Effector memory CD8-positive, alpha-beta T cell (primary cell): ENCODE measurements at regions not wholly inside any gene's neighbourhood (a gene's known extent, or its start where the extent isn't known, plus 50 kb on each side); places are given as distances from the start of the nearest gene placed in this dataset.

Experiments used
- ATAC-seq: fragments of 150-1000 bp; cut with Tn5 transposase; replicated peaks from 2 replicates; pipeline ENCODE4 v1.10.0; 2021; ENCODE audit warnings: mild to moderate bottlenecking, moderate library complexity
- DNase-seq, 3 experiments: peaks; one replicate each; pipeline ENCODE4 v3.0.0; 2021
- H3K27ac Mint-ChIP-seq, 2 donors: one replicate each; pipeline ENCODE4 v1.8.0; 2022; ENCODE audit warnings: mild to moderate bottlenecking in 2 of 2, mixed read lengths in 2 of 2, moderate library complexity in 2 of 2
- H3K27me3 Mint-ChIP-seq, 2 donors: one replicate each; pipeline ENCODE4 v1.8.0; 2022; ENCODE audit warnings: mixed read lengths in 2 of 2
- H3K36me3 Mint-ChIP-seq: one replicate; pipeline ENCODE4 v1.8.0; 2022; ENCODE audit warnings: mild to moderate bottlenecking, moderate library complexity, mixed read lengths; ENCODE audit not compliant: insufficient read depth
- H3K4me1 Mint-ChIP-seq, 2 donors: one replicate each; pipeline ENCODE4 v1.8.0; 2022; ENCODE audit warnings: low read depth in 2 of 2, mixed read lengths in 2 of 2
- H3K4me3 Mint-ChIP-seq, 2 donors: one replicate each; pipeline ENCODE4 v1.8.0; 2022; ENCODE audit warnings: mild to moderate bottlenecking in 2 of 2, mixed read lengths in 2 of 2, moderate library complexity in 2 of 2
- H3K9me3 Mint-ChIP-seq, 2 donors: one replicate each; pipeline ENCODE4 v1.8.0; 2022; ENCODE audit warnings: mixed read lengths in 2 of 2

DNA sequence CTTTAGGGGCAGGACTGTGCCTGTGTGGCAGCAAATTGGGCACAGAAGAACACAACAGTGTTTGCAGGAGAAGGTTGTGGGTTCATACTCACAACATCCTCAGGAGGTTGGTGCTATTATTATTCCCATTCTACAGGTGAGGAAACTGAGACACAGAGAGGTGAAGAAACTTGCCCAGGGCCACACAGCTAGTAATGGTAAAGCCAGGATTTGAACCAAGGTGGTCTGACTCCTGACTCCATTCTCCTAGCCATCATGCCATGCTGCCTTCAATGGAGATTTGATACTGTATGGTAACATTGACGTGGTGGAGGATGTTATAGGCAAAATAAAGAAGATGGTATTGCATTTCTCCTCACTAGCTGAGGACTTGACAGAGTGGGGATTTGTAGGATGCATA is 334.2 kb downstream of the RPS6KC1 start:
- Mint-ChIP-seq H3K4me3 (no peak overlapping the region), H3K27ac (no peak overlapping the region), H3K27me3 (peaks cover 12% of the 10 kb centered on the region in 2 donors), H3K4me1 (no peaks in the 10 kb centered on the region), H3K36me3 (no peaks in the 10 kb centered on the region), H3K9me3 (peaks cover 0 to 3% of the 10 kb centered on the region in 2 donors)
- ATAC-seq (no peak), DNase-seq (no peak)

DNA sequence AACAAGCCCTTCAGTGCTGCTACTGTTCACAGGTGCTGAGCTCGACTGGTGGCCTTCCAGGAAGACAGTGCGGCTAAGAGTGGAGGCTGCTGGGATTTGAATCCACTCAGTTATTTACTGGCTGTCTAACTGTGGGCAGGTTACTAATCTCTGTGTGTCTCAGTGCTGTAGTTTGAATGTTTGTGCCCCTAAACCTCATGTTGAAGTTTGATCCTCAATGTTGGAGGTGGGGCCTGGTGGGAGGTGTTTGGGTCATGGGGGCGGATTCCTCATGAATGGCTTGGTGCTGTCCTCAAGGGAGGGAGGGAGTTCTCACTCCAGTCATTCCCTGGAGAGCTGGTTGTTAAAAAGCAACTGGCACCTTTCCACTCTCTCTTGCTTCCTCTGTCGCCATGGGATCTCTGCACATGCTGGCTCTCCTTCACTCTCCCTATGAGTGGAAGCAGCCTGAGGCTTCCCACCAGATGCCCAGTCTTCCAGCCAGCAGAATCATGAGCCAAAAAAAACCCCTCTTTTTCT is 334.8 kb downstream of the RPS6KC1 start:
- Mint-ChIP-seq H3K4me3 (no peak overlapping the region), H3K27me3 (peaks cover 9 to 12% of the 10 kb centered on the region in 2 donors), H3K9me3 (peaks cover 0 to 3% of the 10 kb centered on the region in 2 donors), H3K4me1 (no peaks in the 10 kb centered on the region), H3K27ac (no peak overlapping the region), H3K36me3 (no peaks in the 10 kb centered on the region)
- DNase-seq: no peak
- no peak for ATAC-seq

DNA sequence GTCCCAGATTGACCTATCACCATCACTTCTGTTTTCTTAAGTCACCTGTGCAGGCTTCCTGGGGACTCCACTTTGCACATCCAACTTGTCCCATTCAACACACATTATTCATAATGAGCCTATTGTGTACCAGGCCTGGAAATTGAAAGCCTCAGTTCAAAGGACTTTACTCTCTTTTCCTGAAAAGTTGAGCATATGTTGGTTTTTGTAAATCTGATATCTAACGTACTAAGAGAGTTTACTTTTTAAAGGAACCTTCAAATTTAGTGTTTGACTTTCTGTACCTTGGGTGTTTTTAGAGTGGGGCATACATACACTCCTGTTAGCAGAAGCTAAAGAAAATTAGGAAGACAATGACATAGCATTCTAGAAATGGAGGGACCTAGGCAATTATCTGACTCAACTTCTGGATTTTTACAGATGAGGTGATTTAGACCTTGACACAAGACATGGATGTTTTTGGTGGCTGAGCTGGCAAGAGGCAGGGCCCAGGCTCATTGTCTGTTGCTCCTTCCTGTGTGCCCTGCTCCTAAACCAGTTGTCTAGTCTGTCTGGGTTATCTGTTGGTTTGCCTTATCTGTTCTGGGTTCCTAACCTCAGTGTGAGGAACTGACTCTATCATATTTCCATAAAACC is 336.5 kb downstream of the RPS6KC1 start:
- Mint-ChIP-seq H3K27me3 (peaks cover 5 to 12% of the 10 kb centered on the region in 2 donors), H3K4me3 (no peak overlapping the region), H3K27ac (no peak overlapping the region), H3K9me3 (peaks cover 0 to 3% of the 10 kb centered on the region in 2 donors), H3K36me3 (no peaks in the 10 kb centered on the region), H3K4me1 (no peaks in the 10 kb centered on the region)
- ATAC-seq (no peak), DNase-seq (no peak)

DNA sequence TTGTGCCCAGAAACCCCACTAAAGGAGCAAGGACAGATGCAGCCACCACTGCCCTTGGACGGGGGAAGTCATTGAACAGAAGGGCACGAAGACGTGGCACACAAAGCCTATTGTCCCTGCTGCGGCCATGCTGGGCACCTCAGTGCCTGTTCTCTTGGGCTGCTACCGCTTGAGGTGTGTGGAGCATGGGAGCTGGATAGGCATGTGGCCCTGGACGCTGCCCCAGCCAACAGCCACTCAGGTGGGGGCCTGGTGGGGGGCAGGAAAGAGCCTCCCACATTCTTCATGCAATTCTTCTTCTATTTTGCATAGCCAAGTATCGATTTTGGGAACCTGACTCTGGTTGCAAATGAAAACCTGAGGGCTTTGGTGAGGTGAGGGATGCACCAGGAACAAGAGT is 337.2 kb downstream of the RPS6KC1 start:
- H3K36me3 Mint-ChIP-seq: no peaks in the 10 kb centered on the region
- H3K4me3 Mint-ChIP-seq: no peak overlapping the region
- no peak overlapping the region for H3K27ac Mint-ChIP-seq
- ATAC-seq: no peak
- peaks cover 5 to 12% of the 10 kb centered on the region in 2 donors for H3K27me3 Mint-ChIP-seq
- no peaks in the 10 kb centered on the region for H3K4me1 Mint-ChIP-seq
- peaks cover 0 to 3% of the 10 kb centered on the region in 2 donors for H3K9me3 Mint-ChIP-seq
- DNase-seq: no peak

DNA sequence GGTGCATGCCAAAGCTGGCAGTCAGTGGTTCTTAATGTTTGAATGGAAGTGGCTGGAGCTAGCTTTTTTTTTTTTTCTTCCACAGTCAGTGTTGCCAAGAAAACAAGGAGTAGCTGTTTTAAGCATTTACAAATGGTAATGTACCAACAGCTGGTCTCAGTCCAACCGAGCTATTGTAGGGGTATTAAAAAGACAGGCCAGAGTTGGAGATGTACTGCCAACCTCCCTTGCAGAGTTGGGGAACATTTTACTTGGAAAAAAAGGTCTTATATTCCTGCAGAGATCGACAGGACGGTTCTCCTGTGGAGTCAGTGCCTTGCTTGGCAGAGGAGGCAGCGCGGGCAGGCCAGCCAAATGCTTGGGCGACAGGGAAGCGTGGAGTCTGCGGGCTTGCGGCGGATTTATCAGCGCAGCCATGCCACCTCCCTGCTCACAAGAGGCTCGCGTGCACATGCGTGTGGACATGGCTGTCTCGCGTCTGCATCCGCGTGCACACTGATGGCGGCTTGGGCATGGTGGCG is 338.1 kb downstream of the RPS6KC1 start:
- ATAC-seq (no peak), DNase-seq (no peak)
- Mint-ChIP-seq H3K9me3 (peaks cover 0 to 3% of the 10 kb centered on the region in 2 donors), H3K4me3 (no peak overlapping the region), H3K4me1 (no peaks in the 10 kb centered on the region), H3K36me3 (no peaks in the 10 kb centered on the region), H3K27ac (no peak overlapping the region), H3K27me3 (peaks cover 5 to 12% of the 10 kb centered on the region in 2 donors)

DNA sequence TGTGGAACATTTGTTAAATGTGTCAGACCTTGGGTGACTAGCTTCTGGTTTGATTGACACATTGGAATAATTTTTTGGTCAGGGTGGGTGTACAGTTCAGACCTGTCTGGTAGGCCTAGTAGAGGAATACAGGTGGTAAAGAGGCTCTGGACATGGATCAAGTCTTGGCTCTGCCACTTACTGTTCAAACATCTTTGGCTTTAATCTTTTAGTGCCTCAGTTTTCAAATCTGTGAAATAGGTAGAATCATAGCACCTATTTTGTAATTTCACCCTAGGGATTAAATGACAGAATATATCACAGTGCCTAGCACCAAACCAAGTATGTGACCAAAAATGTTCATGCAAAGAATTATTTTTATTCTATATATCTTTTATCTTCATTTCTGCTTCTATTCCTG is 340.4 kb downstream of the RPS6KC1 start:
- Mint-ChIP-seq H3K36me3 (no peaks in the 10 kb centered on the region), H3K27me3 (peaks cover 8 to 11% of the 10 kb centered on the region in 2 donors), H3K9me3 (peaks cover 0 to 3% of the 10 kb centered on the region in 2 donors), H3K27ac (no peak overlapping the region), H3K4me3 (no peak overlapping the region), H3K4me1 (no peaks in the 10 kb centered on the region)
- no peak for ATAC-seq
- no peak for DNase-seq

DNA sequence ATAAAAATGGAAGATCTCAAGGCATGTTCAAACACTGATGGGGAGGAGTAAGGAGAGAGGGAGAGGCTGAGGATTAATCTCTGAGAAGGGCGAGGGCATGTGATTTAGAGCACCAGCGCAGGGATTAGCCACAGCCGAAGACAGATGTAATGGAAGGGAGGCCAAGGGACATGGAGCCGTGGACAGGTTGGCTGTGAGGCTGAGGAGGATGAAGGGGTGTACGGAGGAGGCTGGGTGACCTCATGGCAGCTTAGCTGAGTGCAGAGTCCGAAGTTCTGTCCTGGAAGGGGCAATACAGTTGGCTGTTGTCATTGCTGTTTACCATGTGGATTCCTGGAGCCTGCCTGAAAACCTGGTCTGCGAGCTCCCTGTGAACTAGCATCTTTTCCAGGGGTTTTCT is 342.8 kb downstream of the RPS6KC1 start:
- DNase-seq: no peak
- no peaks in the 10 kb centered on the region for H3K9me3 Mint-ChIP-seq
- H3K4me3 Mint-ChIP-seq: no peak overlapping the region
- no peak overlapping the region for H3K27ac Mint-ChIP-seq
- peaks cover 0 to 6% of the 10 kb centered on the region in 2 donors for H3K27me3 Mint-ChIP-seq
- ATAC-seq: no peak
- no peaks in the 10 kb centered on the region for H3K36me3 Mint-ChIP-seq
- no peaks in the 10 kb centered on the region for H3K4me1 Mint-ChIP-seq

DNA sequence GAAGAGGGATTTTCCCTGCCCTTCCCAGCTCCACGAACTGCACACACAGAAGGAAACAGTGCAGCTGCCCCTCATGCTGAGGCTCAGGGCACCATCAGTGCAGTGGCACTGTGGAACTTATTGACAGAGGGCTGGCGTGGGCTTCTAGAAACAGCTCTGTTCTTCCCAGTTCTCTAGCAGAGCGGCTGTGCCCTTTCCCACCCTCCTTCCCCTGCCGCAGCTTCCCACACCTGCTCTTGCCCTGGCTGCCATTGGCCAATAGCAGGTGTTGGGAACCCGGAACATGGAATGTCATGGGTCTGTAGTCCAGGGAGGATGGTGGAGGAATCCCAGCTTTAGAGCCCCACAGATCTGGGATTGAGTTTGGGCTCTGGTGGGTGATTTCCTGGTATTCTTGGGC is 343.8 kb downstream of the RPS6KC1 start:
- DNase-seq (no peak), ATAC-seq (no peak)
- Mint-ChIP-seq H3K27me3 (peaks cover 0 to 6% of the 10 kb centered on the region in 2 donors), H3K36me3 (no peaks in the 10 kb centered on the region), H3K4me1 (no peaks in the 10 kb centered on the region), H3K27ac (no peak overlapping the region), H3K4me3 (no peak overlapping the region), H3K9me3 (no peaks in the 10 kb centered on the region)

DNA sequence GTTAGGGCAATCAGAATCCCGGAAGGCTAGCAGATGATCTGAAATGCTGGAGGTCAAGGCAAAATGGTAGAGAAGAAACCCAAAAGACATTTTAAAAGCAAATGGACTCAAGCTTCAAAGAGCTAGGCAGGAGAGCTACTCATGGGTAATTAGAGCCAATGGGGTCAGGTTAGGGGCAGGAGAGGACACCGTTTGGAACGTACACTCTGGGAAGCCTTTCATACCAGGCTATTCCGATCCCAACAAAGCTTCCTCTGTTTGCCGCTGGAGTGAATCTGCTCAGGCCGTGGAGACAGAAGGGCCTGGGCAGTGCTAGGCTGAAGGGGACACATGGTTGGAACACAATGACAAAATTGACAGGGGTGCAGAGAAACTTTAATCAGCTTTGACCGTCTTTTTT is 346.6 kb downstream of the RPS6KC1 start:
- no peak overlapping the region for H3K4me3 Mint-ChIP-seq
- DNase-seq: no peak
- peaks cover 0 to 6% of the 10 kb centered on the region in 2 donors for H3K27me3 Mint-ChIP-seq
- H3K27ac Mint-ChIP-seq: no peak overlapping the region
- H3K4me1 Mint-ChIP-seq: no peaks in the 10 kb centered on the region
- no peak for ATAC-seq
- no peaks in the 10 kb centered on the region for H3K36me3 Mint-ChIP-seq
- no peaks in the 10 kb centered on the region for H3K9me3 Mint-ChIP-seq

DNA sequence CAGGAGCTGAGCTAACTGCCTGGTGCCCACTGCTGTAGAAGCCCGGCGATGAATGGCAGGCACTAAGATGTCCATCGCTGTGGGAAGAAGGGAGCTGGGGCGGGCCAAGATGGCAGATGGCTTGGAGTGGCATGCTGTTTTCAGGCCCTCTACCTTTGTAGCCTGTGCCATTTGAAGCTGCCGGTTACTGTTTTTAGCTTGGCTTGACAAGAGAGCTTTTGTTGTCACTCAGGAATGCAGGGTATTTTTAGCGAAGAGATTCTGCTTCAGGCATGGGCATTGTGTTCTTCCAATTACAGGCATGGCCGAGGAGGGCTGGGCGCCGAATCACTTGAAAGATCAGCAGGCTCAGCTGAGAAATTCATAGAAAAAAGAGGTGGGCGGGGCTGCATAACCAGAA is 348.7 kb downstream of the RPS6KC1 start:
- Mint-ChIP-seq H3K4me3 (no peak overlapping the region), H3K27me3 (peaks cover 13 to 19% of the 10 kb centered on the region in 2 donors), H3K27ac (no peak overlapping the region), H3K9me3 (no peaks in the 10 kb centered on the region), H3K4me1 (no peaks in the 10 kb centered on the region), H3K36me3 (no peaks in the 10 kb centered on the region)
- no peak for ATAC-seq
- DNase-seq: no peak

DNA sequence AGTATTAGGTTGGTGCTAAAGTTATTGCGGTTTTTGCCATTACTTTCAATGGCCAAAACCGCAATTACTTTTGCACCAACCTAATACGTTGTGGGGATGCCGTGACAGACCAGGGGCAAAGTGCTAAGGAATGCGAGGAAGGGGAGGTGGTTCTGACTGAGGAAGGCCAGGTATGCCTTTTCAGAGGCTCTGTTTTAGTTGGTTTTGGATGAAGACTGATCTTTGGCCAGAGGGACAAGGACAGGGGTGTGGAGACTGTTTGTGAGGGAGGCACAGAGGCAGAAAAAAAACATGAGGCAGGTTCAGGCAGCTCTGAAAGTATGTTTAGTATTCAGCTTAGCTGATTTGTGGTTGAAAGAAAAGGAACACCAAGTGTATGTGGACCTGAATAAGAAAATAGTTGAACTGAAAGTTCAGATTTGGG is 358.2 kb downstream of the RPS6KC1 start:
- Mint-ChIP-seq H3K27ac (no peak overlapping the region), H3K27me3 (peaks cover 13 to 15% of the 10 kb centered on the region in 2 donors), H3K36me3 (no peaks in the 10 kb centered on the region), H3K4me3 (no peak overlapping the region), H3K9me3 (no peaks in the 10 kb centered on the region), H3K4me1 (no peaks in the 10 kb centered on the region)
- ATAC-seq: no peak
- DNase-seq: no peak

DNA sequence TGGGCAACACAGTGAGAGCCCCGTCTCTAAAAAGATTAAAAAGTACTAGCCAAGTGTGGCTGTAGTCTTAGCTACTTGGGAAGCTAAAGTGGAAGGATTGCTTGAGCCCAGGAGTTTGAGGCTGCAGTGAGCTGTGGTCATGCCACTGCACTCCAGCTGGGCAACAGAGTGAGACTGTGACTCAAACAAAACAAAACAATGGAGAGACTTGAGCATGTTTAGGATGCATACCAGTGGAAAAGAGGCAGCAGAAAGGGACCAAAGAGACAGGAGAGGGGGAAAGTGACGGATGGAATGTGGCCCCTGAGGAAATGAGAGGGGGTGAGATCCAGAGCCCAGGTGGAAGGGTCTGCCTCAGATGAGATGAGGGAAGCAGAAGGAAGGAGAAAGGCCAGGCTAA is 358.9 kb downstream of the RPS6KC1 start:
- ATAC-seq (no peak), DNase-seq (no peak)
- H3K27ac Mint-ChIP-seq: no peak overlapping the region
- H3K4me3 Mint-ChIP-seq: no peak overlapping the region
- H3K27me3 Mint-ChIP-seq: peaks cover 6 to 8% of the 10 kb centered on the region in 2 donors
- H3K9me3 Mint-ChIP-seq: no peaks in the 10 kb centered on the region
- H3K4me1 Mint-ChIP-seq: no peaks in the 10 kb centered on the region
- H3K36me3 Mint-ChIP-seq: no peaks in the 10 kb centered on the region

DNA sequence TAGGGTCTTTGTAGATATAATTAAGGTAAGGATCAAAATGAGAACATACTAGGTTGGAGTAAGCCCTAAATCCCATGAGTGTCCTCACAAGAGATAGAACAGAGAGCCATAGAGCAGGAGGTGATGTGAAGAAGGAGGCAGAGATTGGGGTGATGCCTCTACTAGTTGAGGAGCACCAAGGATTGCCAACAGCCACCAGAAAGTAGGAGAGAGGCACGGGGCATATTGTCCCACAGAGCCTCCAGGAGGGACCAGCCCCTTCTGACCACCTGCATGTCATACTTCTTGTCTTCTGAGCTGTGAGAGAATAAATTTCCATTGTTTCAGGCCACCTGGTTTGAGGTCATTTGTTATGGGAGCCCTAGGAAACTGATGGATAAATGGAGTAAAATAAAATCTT is 363.3 kb downstream of the RPS6KC1 start:
- no peak overlapping the region for H3K4me3 Mint-ChIP-seq
- ATAC-seq: no peak
- no peaks in the 10 kb centered on the region for H3K4me1 Mint-ChIP-seq
- H3K36me3 Mint-ChIP-seq: no peaks in the 10 kb centered on the region
- no peak for DNase-seq
- no peak overlapping the region for H3K27ac Mint-ChIP-seq
- H3K27me3 Mint-ChIP-seq: peaks cover 14 to 19% of the 10 kb centered on the region in 2 donors
- no peaks in the 10 kb centered on the region for H3K9me3 Mint-ChIP-seq

DNA sequence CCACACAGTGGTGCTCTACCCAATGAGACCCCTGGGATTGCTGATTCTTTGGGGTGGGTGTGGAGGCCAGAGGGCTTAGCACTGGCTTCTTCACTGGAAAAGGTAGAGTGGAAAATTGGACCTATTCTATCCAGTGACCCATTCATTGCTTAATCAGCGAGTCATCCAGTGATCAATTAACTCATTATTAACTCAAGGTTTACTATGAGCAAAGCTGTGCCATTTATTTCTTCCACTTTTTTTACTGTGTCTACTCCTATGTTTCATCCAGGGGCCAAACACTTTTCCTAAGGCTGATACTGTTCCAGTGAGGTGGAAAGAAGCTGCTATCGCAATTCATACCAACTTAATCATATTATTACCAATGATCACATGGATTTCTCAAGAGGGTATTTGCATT is 363.9 kb downstream of the RPS6KC1 start:
- ATAC-seq: no peak
- DNase-seq: no peak
- Mint-ChIP-seq H3K27me3 (peaks cover 20 to 24% of the 10 kb centered on the region in 2 donors), H3K9me3 (no peaks in the 10 kb centered on the region), H3K27ac (no peak overlapping the region), H3K36me3 (no peaks in the 10 kb centered on the region), H3K4me1 (no peaks in the 10 kb centered on the region), H3K4me3 (no peak overlapping the region)
